ENCODE measurements at regions not wholly inside any gene's neighbourhood (a gene's known extent, or its start where the extent isn't known, plus 50 kb on each side); places are given as distances from the start of the nearest gene placed in this dataset.

GRCh38 chr1:214192825-214193643 is 87.9 kb upstream of the SMYD2 start:
- H3K27ac ChIP-seq, result no peak overlapping the region
- H3K27me3 ChIP-seq, result peaks cover 34% of the 10 kb centered on the region
- no peak for TF ChIP-seq CTCF (IDR thresholded peaks at IDR 0.05)
- ATAC-seq (no peak), DNase-seq (no peak)
- H3K4me1 ChIP-seq, result no peaks in the 10 kb centered on the region
- H3K4me3 ChIP-seq, result no peak overlapping the region
- no peaks in the 10 kb centered on the region for H3K36me3 ChIP-seq
- H3K9me3 ChIP-seq, result no peaks in the 10 kb centered on the region
- intact Hi-C loops (cut with DNase I), result no loop called here

- Histone ChIP-seq H3K9me3 (no peaks in the 10 kb centered on the region), H3K27ac (no peak overlapping the region), H3K4me1 (no peaks in the 10 kb centered on the region), H3K36me3 (no peaks in the 10 kb centered on the region), H3K27me3 (peaks cover 27% of the 10 kb centered on the region), H3K4me3 (no peak overlapping the region)
- TF ChIP-seq CTCF (IDR thresholded peaks at IDR 0.05), result no peak
- intact Hi-C loops (cut with DNase I), result no loop called here
- ATAC-seq (no peak), DNase-seq (no peak)
Measured at GRCh38 chr1:214193691-214194090, 87.3 kb upstream of the SMYD2 start.

GRCh38 chr1:214198571-214198970 is 82.4 kb upstream of the SMYD2 start:
- Histone ChIP-seq H3K27ac (no peak overlapping the region), H3K9me3 (no peaks in the 10 kb centered on the region), H3K36me3 (no peaks in the 10 kb centered on the region), H3K27me3 (peaks cover 7% of the 10 kb centered on the region), H3K4me1 (no peaks in the 10 kb centered on the region), H3K4me3 (no peak overlapping the region)
- DNase-seq (no peak), ATAC-seq (no peak)
- intact Hi-C loops (cut with DNase I), result no loop called here
- TF ChIP-seq CTCF (IDR thresholded peaks at IDR 0.05), result no peak

- Histone ChIP-seq H3K4me3 (no peak overlapping the region), H3K36me3 (no peaks in the 10 kb centered on the region), H3K4me1 (no peaks in the 10 kb centered on the region), H3K9me3 (no peaks in the 10 kb centered on the region), H3K27ac (no peak overlapping the region), H3K27me3 (peaks cover 6% of the 10 kb centered on the region)
- no peak for ATAC-seq
- no peak for DNase-seq
- no peak for TF ChIP-seq CTCF (IDR thresholded peaks at IDR 0.05)
- intact Hi-C loops (cut with DNase I), result no loop called here
Measured at GRCh38 chr1:214199585-214199984, 81.4 kb upstream of the SMYD2 start.

- no peak for DNase-seq
- H3K9me3 ChIP-seq, result no peaks in the 10 kb centered on the region
- H3K4me3 ChIP-seq, result no peak overlapping the region
- TF ChIP-seq CTCF (IDR thresholded peaks at IDR 0.05), result no peak
- H3K27me3 ChIP-seq, result no peaks in the 10 kb centered on the region
- H3K27ac ChIP-seq, result no peak overlapping the region
- ATAC-seq, result no peak
- intact Hi-C loops (cut with DNase I), result no loop called here
- no peaks in the 10 kb centered on the region for H3K36me3 ChIP-seq
- H3K4me1 ChIP-seq, result no peaks in the 10 kb centered on the region
Measured at GRCh38 chr1:214202992-214203391, 78.0 kb upstream of the SMYD2 start.
